ENCODE measurements at regions not wholly inside any gene's neighbourhood (a gene's known extent, or its start where the extent isn't known, plus 50 kb on each side); places are given as distances from the start of the nearest gene placed in this dataset.

- TF ChIP-seq CTCF (IDR thresholded peaks at IDR 0.05) (no peak), POLR2A (IDR thresholded peaks at IDR 0.05) (no peak), POLR2AphosphoS5 (IDR thresholded peaks at IDR 0.05) (no peak)
Measured at GRCh38 chr18:2412281-2412680, 159.0 kb downstream of the METTL4 start.

All from breast epithelium (tissue), 3 donors.